Progenitor cell of endocrine pancreas (in vitro differentiated cells): ENCODE measurements at regions not wholly inside any gene's neighbourhood (a gene's known extent, or its start where the extent isn't known, plus 50 kb on each side); places are given as distances from the start of the nearest gene placed in this dataset.

ENCODE experiments used
- DNase-seq: peaks from one replicate; pipeline ENCODE4 v3.0.0; 2021; ENCODE audit warnings: low spot score; ENCODE audit not compliant: unreplicated experiment
- H3K27ac Mint-ChIP-seq: 2 replicates; pipeline ENCODE4 v1.8.0; 2021; ENCODE audit warnings: mild to moderate bottlenecking, moderate library complexity, mixed read lengths
- H3K27me3 Mint-ChIP-seq: 2 replicates; pipeline ENCODE4 v1.8.0; 2021; ENCODE audit warnings: mixed read lengths
- H3K36me3 Mint-ChIP-seq: 2 replicates; pipeline ENCODE4 v1.8.0; 2022; ENCODE audit warnings: mixed read lengths; ENCODE audit not compliant: insufficient read depth
- H3K4me1 Mint-ChIP-seq: 2 replicates; pipeline ENCODE4 v1.8.0; 2021; ENCODE audit warnings: low read depth, mixed read lengths
- H3K4me3 Mint-ChIP-seq: 2 replicates; pipeline ENCODE4 v1.8.0; 2021; ENCODE audit warnings: low read depth, mild to moderate bottlenecking, moderate library complexity, mixed read lengths
- H3K9me3 Mint-ChIP-seq: 2 replicates; pipeline ENCODE4 v1.8.0; 2021; ENCODE audit warnings: low read depth, mixed read lengths
- CTCF ChIP-seq: fragments of 200-600 bp; sonication (generic); IDR thresholded peaks from one replicate; pipeline ENCODE4 v1.5.0; 2021; ENCODE audit warnings: antibody characterized with exemption, mild to moderate bottlenecking; ENCODE audit not compliant: unreplicated experiment

- H3K4me1 Mint-ChIP-seq: no peaks in the 10 kb centered on the region
- H3K9me3 Mint-ChIP-seq: no peaks in the 10 kb centered on the region
- H3K27ac Mint-ChIP-seq: no peak overlapping the region
- DNase-seq: no peak
- TF ChIP-seq CTCF: no peak
- no peak overlapping the region for H3K4me3 Mint-ChIP-seq
- no peaks in the 10 kb centered on the region for H3K36me3 Mint-ChIP-seq
- H3K27me3 Mint-ChIP-seq: no peaks in the 10 kb centered on the region
These were observed 222.9 kb upstream of the ZNF462 start for GRCh38 chr9:106639873-106640568.

GRCh38 chr9:106643211-106643930 lies 219.6 kb upstream of the ZNF462 start:
- no peak for DNase-seq
- no peaks in the 10 kb centered on the region for H3K4me1 Mint-ChIP-seq
- no peak overlapping the region for H3K4me3 Mint-ChIP-seq
- no peak overlapping the region for H3K27ac Mint-ChIP-seq
- TF ChIP-seq CTCF: no peak
- no peaks in the 10 kb centered on the region for H3K36me3 Mint-ChIP-seq
- H3K27me3 Mint-ChIP-seq: no peaks in the 10 kb centered on the region
- H3K9me3 Mint-ChIP-seq: no peaks in the 10 kb centered on the region

- H3K36me3 Mint-ChIP-seq: no peaks in the 10 kb centered on the region
- no peak for TF ChIP-seq CTCF
- no peak overlapping the region for H3K4me3 Mint-ChIP-seq
- no peaks in the 10 kb centered on the region for H3K4me1 Mint-ChIP-seq
- no peak overlapping the region for H3K27ac Mint-ChIP-seq
- DNase-seq: no peak
- H3K9me3 Mint-ChIP-seq: no peaks in the 10 kb centered on the region
- H3K27me3 Mint-ChIP-seq: no peaks in the 10 kb centered on the region
These were observed 218.3 kb upstream of the ZNF462 start for GRCh38 chr9:106644661-106645060.

GRCh38 chr9:106648799-106649198 lies 214.2 kb upstream of the ZNF462 start:
- Mint-ChIP-seq H3K27me3 (no peaks in the 10 kb centered on the region), H3K4me1 (no peaks in the 10 kb centered on the region), H3K27ac (no peak overlapping the region), H3K4me3 (no peak overlapping the region), H3K36me3 (no peaks in the 10 kb centered on the region), H3K9me3 (no peaks in the 10 kb centered on the region)
- peak; percentile 10 for TF ChIP-seq CTCF
- DNase-seq: no peak

GRCh38 chr9:106649664-106650063 lies 213.3 kb upstream of the ZNF462 start:
- H3K4me3 Mint-ChIP-seq: no peak overlapping the region
- DNase-seq: no peak
- H3K27me3 Mint-ChIP-seq: no peaks in the 10 kb centered on the region
- no peak overlapping the region for H3K27ac Mint-ChIP-seq
- H3K9me3 Mint-ChIP-seq: no peaks in the 10 kb centered on the region
- TF ChIP-seq CTCF: no peak
- no peaks in the 10 kb centered on the region for H3K36me3 Mint-ChIP-seq
- H3K4me1 Mint-ChIP-seq: no peaks in the 10 kb centered on the region
